ENCODE measurements at regions not wholly inside any gene's neighbourhood (a gene's known extent, or its start where the extent isn't known, plus 50 kb on each side); places are given as distances from the start of the nearest gene placed in this dataset.

GRCh38 chr19:29022599-29022998 lies 190.4 kb downstream of the UQCRFS1 start:
- no peak for TF ChIP-seq CTCF (IDR thresholded peaks at IDR 0.05)

DNA sequence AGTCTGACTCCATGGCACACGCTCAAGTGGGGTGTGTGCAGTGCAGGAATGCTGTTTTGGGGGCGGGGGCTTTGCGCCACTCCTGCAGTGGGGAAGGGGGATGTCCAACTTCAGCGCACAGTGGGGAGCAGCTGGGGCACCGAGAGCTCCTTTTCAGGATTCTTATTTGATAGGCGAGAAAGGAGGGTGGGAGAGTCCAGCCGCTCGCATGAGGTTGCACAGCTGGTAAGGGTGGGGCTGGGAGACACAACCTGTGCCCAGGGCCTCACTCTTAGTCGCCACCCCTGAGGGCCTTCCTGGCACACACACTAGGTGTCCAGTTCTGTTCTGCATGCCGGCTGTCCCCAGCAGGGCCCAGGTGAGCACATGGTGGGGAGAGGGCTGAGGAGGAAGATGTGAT lies 190.8 kb downstream of the UQCRFS1 start:
- TF ChIP-seq CTCF (IDR thresholded peaks at IDR 0.05): no peak

DNA sequence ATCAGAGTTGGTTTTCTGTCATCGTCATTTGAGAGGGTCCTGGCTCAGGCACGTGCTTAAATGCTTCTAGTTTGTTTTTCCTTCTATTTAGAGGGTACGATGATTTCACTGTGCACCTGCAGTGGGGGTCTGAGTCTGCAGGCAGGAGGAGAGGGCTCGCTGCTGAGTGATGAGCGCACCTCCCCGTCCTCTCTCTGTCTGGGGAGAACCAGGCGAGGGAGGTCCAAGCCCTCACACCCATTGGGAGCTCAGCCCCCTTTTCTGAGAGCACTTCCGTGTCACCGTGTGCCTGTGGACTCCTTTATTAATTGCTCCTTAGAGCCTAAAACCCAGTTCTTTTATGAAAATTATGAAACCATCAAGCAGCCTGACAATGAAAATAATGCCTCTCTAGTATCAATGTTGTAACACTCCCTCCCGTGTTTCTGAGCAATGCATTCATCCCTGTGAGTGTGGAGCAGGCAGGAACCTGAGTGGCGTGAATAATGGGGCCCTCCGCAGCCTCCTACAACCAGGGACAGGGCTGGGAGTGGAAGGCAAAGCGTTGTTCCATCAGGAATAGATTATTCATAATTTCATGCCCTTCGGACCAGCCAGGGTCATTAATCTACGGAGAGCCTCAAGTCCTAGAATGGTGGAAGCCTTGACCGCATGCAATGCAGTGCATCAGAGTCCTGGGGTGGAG lies 191.6 kb downstream of the UQCRFS1 start:
- no peak for TF ChIP-seq CTCF (IDR thresholded peaks at IDR 0.05)

- TF ChIP-seq CTCF (IDR thresholded peaks at IDR 0.05): no peak
Observed at GRCh38 chr19:29019403-29019802, 193.5 kb downstream of the UQCRFS1 start.

- TF ChIP-seq CTCF (IDR thresholded peaks at IDR 0.05): no peak
Observed at GRCh38 chr19:29018542-29018941, 194.4 kb downstream of the UQCRFS1 start.

- no peak for TF ChIP-seq CTCF (IDR thresholded peaks at IDR 0.05)
Observed at GRCh38 chr19:29017788-29018187, 195.2 kb downstream of the UQCRFS1 start.

DNA sequence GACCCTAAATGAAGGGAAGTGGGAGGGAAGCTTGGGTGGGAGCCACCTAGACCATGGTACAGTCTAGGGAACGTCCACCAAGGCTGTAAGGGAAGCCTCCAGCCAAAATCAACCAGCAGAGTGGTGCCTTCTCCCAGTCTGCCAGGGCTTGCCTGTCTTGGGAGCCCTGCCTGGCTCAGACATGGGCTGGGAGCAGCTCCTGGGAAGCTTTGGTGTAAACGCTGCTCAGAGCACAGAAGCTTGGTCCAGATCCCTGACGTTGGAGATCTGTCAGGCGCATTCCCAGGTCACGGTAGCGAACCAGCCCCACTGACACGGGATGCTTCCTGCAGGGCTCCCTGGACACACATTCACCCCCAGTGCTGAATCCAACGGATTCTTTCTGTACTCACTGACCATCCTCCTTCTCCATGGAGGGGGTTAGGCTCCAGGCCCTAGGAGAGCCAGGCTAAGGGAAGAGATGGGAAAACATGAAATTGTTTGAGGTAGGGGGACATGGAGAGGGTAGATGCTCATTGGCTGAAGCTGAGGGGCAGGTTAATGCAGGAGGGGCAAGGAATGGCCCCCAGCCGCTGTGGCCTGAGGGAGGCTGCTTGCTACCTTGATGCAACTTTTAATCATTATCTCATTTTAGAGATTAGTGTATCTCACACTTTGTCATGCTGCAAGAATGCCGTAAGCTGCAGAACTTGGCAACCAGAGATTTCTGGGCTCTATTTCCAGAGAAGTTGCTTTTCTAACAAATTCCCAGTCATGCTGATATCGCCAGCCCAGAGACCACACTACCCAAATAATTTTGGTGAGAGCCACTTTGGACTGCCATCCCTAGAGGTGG lies 195.8 kb downstream of the UQCRFS1 start:
- no peak for TF ChIP-seq CTCF (IDR thresholded peaks at IDR 0.05)

All from LNCAP (cell line).